HEK293 (cell line): ENCODE measurements at regions not wholly inside any gene's neighbourhood (a gene's known extent, or its start where the extent isn't known, plus 50 kb on each side); places are given as distances from the start of the nearest gene placed in this dataset.
A peak's percentile ranks its signal among the peaks of the same experiment; 100 is the strongest.

Experiments used
- BCL11B ChIP-seq: fragments of 450-650 bp; formaldehyde crosslinking; IDR thresholded peaks from 2 replicates; pipeline ENCODE4 v1.5.1; 2016; ENCODE audit warnings: low read depth, missing biosample characterization, missing genetic modification characterization
- BCL6B ChIP-seq: fragments of 450-650 bp; formaldehyde crosslinking; IDR thresholded peaks from 2 replicates; pipeline ENCODE4 v1.5.1; 2017; ENCODE audit warnings: missing biosample characterization, missing genetic modification characterization
- HOXA7 ChIP-seq: sonication (generic); formaldehyde crosslinking; IDR thresholded peaks from 2 replicates; pipeline ENCODE4 v1.8.1; 2022; ENCODE audit warnings: missing genetic modification reagents, borderline replicate concordance
- PRDM1 ChIP-seq: fragments of 450-650 bp; formaldehyde crosslinking; IDR thresholded peaks from 2 replicates; pipeline ENCODE4; 2016; ENCODE audit warnings: missing biosample characterization, missing genetic modification characterization
- TCF7L2 ChIP-seq: IDR thresholded peaks from 2 replicates; pipeline ENCODE4 v1.6.1; 2011; ENCODE audit warnings: low read depth, mild to moderate bottlenecking, inconsistent platforms, low read length, moderate library complexity, borderline replicate concordance
- ZBTB1 ChIP-seq: fragments of 450-650 bp; formaldehyde crosslinking; IDR thresholded peaks from 2 replicates; pipeline ENCODE4 v1.5.1; 2016; ENCODE audit warnings: missing biosample characterization, missing genetic modification characterization
- ZNF266 ChIP-seq: fragments of 450-650 bp; formaldehyde crosslinking; IDR thresholded peaks from 2 replicates; pipeline ENCODE4 v1.5.1; 2016; ENCODE audit warnings: missing biosample characterization, missing genetic modification characterization, low read depth
- ZNF37A ChIP-seq: fragments of 450-650 bp; IDR thresholded peaks from 2 replicates; pipeline ENCODE4 v1.5.1; 2018; ENCODE audit warnings: missing biosample characterization, missing genetic modification characterization
- ZNF394 ChIP-seq: fragments of 450-650 bp; formaldehyde crosslinking; IDR thresholded peaks from 2 replicates; pipeline ENCODE4 v1.5.1; 2016; ENCODE audit warnings: missing biosample characterization, missing genetic modification characterization, mild to moderate bottlenecking, moderate library complexity, borderline replicate concordance
- ZNF513 ChIP-seq: fragments of 450-650 bp; IDR thresholded peaks from 2 replicates; pipeline ENCODE4 v1.5.1; 2018; ENCODE audit warnings: missing biosample characterization, missing genetic modification characterization
- TF ChIP-seq, protein P1 (sequence below): fragments of 450-650 bp; formaldehyde crosslinking; IDR thresholded peaks from 2 replicates; pipeline ENCODE4 v1.5.1; 2016; ENCODE audit warnings: missing biosample characterization, missing genetic modification characterization

DNA sequence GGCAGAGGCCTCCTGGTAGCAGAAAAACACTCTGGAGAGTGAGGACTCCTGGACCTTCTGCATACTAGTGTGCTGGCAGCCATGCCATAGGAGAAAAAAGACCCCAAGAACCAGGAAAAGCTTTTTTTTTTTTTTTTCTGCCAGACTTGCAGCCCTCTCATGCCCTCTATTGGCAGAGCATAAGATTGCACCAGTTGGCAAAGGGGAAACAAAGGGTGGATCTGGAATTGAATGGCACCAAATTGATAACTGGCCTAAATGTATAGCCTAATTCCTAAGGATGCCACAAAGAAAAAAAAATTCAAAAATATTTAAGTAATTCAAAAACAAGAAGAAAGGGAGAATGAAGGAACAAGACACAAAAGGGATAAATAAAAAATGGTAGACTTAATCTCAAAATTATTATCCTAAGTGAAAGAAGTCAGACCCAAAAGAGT, 112.5 kb upstream of the GHITM start:
- TF ChIP-seq, protein P1, sequence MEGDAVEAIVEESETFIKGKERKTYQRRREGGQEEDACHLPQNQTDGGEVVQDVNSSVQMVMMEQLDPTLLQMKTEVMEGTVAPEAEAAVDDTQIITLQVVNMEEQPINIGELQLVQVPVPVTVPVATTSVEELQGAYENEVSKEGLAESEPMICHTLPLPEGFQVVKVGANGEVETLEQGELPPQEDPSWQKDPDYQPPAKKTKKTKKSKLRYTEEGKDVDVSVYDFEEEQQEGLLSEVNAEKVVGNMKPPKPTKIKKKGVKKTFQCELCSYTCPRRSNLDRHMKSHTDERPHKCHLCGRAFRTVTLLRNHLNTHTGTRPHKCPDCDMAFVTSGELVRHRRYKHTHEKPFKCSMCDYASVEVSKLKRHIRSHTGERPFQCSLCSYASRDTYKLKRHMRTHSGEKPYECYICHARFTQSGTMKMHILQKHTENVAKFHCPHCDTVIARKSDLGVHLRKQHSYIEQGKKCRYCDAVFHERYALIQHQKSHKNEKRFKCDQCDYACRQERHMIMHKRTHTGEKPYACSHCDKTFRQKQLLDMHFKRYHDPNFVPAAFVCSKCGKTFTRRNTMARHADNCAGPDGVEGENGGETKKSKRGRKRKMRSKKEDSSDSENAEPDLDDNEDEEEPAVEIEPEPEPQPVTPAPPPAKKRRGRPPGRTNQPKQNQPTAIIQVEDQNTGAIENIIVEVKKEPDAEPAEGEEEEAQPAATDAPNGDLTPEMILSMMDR (tag by site-specific recombination), result peak; percentile 24; the same call in 1 of the 2 replicates
- no peak for TF ChIP-seq HOXA7
- TF ChIP-seq ZNF37A (tag by site-specific recombination), result no peak
- TF ChIP-seq ZNF394, result no peak
- no peak for TF ChIP-seq ZNF266
- TF ChIP-seq TCF7L2, result no peak
- no peak for TF ChIP-seq ZNF513 (tag by site-specific recombination)
- TF ChIP-seq BCL11B, result no peak
- no peak for TF ChIP-seq BCL6B
- no peak for TF ChIP-seq ZBTB1
- TF ChIP-seq PRDM1 (tag by site-specific recombination), result no peak
